NB4 (cell line): ENCODE measurements at regions not wholly inside any gene's neighbourhood (a gene's known extent, or its start where the extent isn't known, plus 50 kb on each side); places are given as distances from the start of the nearest gene placed in this dataset.

ENCODE experiments used
- CTCF ChIP-seq: IDR thresholded peaks from one replicate; pipeline ENCODE4 v1.5.1; 2012; ENCODE audit warnings: low read depth, low read length
- MAX ChIP-seq: IDR thresholded peaks from 2 replicates; pipeline ENCODE4 v1.6.1; 2011; ENCODE audit warnings: low read depth, low read length
- POLR2A ChIP-seq: IDR thresholded peaks from 2 replicates; pipeline ENCODE4 v1.6.1; 2011; ENCODE audit warnings: mild to moderate bottlenecking; ENCODE audit not compliant: insufficient read length; ENCODE audit errors: extremely low read depth

GRCh38 chr4:157792716-157793115 lies 380.1 kb downstream of the GASK1B start:
- TF ChIP-seq POLR2A (no peak), CTCF (no peak), MAX (no peak)
